GM10248 (cell line): ENCODE measurements at regions not wholly inside any gene's neighbourhood (a gene's known extent, or its start where the extent isn't known, plus 50 kb on each side); places are given as distances from the start of the nearest gene placed in this dataset.
"Not testable (repeated sequence)": the region's sequence is repeated elsewhere in the genome, so short reads cannot be mapped to it uniquely, and the experiment has no call there.

Experiments
- CTCF ChIA-PET: fragments of 300-600 bp; sonication (Branson Sonifier 250); formaldehyde crosslinking; extraction: SDS; loops from one replicate; lab custom pipeline; 2021; ENCODE audit warnings: antibody characterized with exemption; lab: Yijun Ruan, JAX
- POLR2A ChIA-PET: fragments of 350-650 bp; sonication (Branson Sonifier 250); formaldehyde crosslinking; extraction: SDS; loops from one replicate; lab custom pipeline; 2020; ENCODE audit warnings: antibody characterized with exemption; lab: Yijun Ruan, JAX
- DNase-seq: peaks from one replicate; pipeline ENCODE4 v3.0.0; 2012; ENCODE audit errors: extremely low spot score
- TF ChIP-seq, protein P1 (sequence below): IDR thresholded peaks from 2 replicates; pipeline ENCODE4 v1.5.1; 2012; ENCODE audit warnings: mild to moderate bottlenecking, low read depth; ENCODE audit errors: extremely low read depth, missing control alignments, control extremely low read depth

DNA sequence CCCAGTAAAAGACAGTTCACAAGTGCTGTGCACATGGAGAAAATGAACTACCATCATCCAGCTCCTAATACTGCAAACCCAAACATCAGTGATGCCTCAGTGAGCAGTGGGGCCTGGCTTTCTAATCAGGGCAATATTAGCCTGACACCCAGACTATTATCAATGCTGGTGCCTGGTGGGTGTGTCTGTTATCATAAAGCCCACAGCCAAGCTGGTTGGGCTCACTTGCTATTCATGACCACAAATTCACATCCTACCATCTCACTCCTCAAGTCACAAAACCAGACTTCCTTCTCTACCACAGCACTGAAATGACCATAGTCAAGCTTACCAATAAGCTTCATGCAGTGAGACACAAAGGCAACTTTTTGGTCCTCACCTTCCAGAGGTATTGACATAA is 180.8 kb upstream of the PLN start:
- CTCF ChIA-PET = interaction anchor here (1.0 kb wide), 1 partner anchor 71 kb away, joined by 3 read pairs; no protein-coding TSS in a partner anchor
- POLR2A ChIA-PET = no interaction called here
- TF ChIP-seq, protein P1, sequence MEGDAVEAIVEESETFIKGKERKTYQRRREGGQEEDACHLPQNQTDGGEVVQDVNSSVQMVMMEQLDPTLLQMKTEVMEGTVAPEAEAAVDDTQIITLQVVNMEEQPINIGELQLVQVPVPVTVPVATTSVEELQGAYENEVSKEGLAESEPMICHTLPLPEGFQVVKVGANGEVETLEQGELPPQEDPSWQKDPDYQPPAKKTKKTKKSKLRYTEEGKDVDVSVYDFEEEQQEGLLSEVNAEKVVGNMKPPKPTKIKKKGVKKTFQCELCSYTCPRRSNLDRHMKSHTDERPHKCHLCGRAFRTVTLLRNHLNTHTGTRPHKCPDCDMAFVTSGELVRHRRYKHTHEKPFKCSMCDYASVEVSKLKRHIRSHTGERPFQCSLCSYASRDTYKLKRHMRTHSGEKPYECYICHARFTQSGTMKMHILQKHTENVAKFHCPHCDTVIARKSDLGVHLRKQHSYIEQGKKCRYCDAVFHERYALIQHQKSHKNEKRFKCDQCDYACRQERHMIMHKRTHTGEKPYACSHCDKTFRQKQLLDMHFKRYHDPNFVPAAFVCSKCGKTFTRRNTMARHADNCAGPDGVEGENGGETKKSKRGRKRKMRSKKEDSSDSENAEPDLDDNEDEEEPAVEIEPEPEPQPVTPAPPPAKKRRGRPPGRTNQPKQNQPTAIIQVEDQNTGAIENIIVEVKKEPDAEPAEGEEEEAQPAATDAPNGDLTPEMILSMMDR = no peak
- DNase-seq = no peak

DNA sequence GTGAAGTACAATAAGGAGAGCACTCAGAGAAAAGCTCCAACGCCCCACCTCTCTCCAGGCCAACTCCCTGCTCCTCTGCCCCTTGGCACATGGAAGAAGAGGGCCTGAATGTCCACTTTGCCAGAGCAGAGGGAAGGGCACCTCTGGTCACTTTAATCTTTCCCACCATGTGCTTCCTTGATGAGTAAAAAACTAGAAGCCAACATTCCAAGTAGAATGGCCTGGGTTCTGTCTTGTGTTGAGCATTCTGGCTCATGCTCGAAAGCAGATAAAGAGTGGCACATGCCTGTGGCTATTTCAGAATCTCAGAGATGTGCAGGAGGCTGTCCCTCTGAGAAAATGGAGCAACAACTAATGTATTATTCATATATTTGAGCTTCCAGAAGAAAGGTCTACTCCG is 177.4 kb upstream of the PLN start:
- ChIA-PET CTCF (no interaction called here), POLR2A (no interaction called here)
- TF ChIP-seq, protein P1 = no peak
- DNase-seq = no peak

DNA sequence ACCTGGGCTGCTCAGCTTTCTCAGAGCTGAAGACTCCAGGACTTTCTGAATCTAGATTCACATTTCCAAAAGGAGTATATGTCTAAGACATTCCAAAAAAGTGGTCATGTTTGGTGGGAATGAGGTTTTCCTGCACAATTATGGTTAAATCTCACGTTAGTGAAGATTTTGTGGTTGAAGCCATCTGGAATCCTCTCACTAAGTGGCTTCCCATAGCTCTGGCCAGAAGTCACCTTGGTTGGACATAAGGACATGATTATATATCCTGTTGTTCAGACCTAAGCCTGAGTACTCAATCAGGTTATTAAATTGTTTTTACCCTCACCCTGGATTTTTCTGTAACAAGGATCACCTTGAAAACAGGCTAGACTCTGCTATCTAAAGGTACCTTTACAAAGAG is 176.1 kb upstream of the PLN start:
- DNase-seq = no peak
- TF ChIP-seq, protein P1 = no peak
- ChIA-PET POLR2A (no interaction called here), CTCF (interaction anchor here (0.7 kb wide), 1 partner anchor 25 kb away, joined by 3 read pairs; no protein-coding TSS in a partner anchor)

DNA sequence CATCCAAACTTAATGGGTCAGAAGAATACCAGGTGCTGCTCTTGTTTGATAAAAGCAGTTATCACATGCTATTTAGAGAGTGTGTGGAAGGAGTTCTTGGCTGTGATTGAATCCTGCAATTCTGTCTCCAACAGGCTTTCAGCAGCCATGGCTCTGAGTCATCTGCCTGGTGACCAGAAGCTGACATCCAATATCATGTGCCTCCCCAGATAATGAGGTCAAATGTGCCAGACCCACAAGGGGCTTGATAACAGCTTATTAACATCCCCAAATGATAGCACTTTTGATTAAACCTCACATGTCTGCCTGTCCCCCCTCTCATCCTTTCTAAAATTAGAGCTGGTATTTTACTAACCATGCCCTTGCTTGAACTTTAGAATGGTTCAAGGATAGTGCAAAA is 175.7 kb upstream of the PLN start:
- no peak for DNase-seq
- TF ChIP-seq, protein P1 = no peak
- POLR2A ChIA-PET = no interaction called here
- CTCF ChIA-PET = interaction anchor here (0.7 kb wide), 1 partner anchor 25 kb away, joined by 3 read pairs; no protein-coding TSS in a partner anchor

DNA sequence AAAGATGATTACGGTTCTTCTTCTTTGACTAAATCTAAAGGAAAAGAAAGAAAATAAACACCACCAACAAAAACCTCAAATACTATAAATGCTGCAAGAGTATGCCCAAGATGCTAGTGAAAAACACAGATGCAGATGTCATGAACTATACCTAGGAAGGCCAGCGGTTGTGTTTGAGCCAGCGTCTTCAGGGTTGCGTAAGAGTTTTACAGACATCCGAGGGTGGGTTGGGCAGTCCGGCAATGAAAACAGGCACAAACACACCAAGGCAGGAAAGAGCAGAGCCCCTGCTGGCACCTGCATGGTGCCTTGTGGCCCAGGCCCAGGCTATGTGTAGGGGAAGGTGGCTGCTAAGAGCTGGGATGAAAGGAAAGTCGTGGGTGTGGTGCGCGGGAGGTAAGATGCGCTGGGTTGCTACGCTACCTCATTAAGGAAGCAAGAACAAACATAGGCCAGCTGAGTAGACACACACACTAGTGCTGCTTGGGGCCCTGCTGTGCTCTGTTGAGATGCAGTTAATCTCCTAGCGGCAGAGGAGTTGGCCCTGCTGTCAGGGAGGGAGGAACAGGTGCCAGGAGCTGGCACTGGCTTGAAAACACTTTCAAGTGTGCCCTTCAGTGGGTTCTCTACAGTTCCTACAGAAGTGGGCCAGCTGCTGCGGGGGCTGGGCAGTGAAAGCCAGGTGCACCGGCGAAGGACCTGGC is 170.2 kb upstream of the PLN start:
- DNase-seq = no peak
- CTCF ChIA-PET = no interaction called here
- TF ChIP-seq, protein P1 = no peak
- POLR2A ChIA-PET = no interaction called here

DNA sequence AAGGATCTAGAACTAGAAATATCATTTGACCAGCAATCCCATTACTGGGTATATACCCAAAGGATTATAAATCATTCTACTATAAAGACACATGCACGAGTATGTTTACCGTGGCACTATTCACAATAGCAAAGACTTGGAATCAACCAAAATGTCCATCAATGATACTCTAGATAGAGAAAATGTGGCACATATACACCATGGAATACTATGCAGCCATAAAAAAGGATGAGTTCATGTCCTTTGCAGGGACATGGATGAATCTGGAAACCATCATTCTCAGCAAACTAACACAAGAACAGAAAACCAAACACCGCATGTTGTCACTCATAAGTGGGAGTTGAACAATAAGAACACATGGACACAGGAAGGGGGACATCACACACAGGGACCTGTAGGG is 167.5 kb upstream of the PLN start:
- CTCF ChIA-PET, POLR2A ChIA-PET, DNase-seq: not testable (repeated sequence)

DNA sequence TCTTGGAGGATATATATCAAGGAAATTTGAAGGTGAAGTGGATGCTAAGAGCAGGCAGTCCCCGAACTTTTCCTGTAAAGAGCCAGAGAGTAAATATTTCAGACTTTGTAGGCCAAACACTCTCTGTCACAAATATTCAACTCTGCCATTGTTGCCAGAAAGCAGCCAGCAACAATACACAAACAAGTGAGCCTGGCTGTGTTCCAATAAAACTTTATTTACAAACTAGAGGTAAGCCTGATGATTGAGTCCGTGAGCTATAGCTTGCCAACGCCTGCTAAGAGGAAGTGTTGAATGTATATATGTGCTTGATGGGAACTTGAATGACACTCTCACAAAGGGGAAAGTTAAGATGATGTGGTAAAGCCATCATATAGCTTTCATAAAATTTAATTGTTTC is 166.0 kb upstream of the PLN start:
- ChIA-PET CTCF (interaction anchor here (0.8 kb wide), 1 partner anchor 13 kb away, joined by 3 read pairs; no protein-coding TSS in a partner anchor), POLR2A (no interaction called here)
- no peak for DNase-seq
- TF ChIP-seq, protein P1 = no peak
